GM21447 (cell line): ENCODE measurements at regions not wholly inside any gene's neighbourhood (a gene's known extent, or its start where the extent isn't known, plus 50 kb on each side); places are given as distances from the start of the nearest gene placed in this dataset.
"Not testable (repeated sequence)": the region's sequence is repeated elsewhere in the genome, so short reads cannot be mapped to it uniquely, and the experiment has no call there.

Experiments used
- ATAC-seq: cut with Tn5 transposase; IDR thresholded peaks from one replicate; pipeline ENCODE4 v1.9.1; 2021; ENCODE audit not compliant: unreplicated experiment

DNA sequence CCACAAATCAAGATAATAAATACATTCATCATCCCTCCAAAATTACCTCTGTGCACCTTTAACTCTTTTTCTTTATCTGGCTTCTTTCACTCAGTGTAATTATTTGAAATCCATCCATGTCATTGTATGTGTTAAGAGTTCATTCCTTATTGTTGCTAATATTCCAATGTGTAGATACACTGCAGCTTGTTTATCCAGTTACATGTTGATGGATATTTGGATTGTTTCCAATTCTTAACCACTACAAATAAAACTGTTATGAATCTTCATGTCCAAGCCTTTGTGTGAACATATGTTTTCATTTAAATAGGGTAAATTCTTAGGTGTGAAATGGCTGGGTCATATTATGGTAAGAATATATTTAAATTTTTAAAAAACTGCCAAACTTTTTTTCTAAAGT is 323.3 kb upstream of the NCAM1 start:
- no peak for ATAC-seq

GRCh38 chr11:112639469-112639868 is 321.8 kb upstream of the NCAM1 start:
- ATAC-seq = no peak

DNA sequence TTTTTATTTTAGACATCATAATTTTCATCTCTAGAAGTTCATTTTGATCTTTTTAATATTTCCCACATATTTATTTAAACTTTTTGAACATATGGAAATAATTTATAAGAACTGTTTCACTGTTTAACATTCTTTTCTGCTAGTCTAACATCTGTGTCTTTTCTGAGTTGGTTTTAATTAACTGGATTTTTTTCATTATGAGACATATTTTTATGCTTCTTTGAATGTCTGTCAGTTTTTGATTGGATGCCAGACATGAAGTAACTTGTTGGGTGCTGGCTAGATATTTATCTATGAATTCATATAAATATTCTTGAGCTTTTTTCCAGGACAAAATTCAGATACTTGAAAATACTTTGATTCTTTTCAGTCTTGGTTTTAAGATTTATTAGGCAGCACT is 317.8 kb upstream of the NCAM1 start:
- ATAC-seq = no peak

GRCh38 chr11:112644410-112645131 is 316.6 kb upstream of the NCAM1 start:
- peak; percentile 70 for ATAC-seq

- ATAC-seq = no peak
Observed at GRCh38 chr11:112649856-112650255, 311.4 kb upstream of the NCAM1 start.

- no peak for ATAC-seq
Observed at GRCh38 chr11:112650527-112650926, 310.7 kb upstream of the NCAM1 start.

DNA sequence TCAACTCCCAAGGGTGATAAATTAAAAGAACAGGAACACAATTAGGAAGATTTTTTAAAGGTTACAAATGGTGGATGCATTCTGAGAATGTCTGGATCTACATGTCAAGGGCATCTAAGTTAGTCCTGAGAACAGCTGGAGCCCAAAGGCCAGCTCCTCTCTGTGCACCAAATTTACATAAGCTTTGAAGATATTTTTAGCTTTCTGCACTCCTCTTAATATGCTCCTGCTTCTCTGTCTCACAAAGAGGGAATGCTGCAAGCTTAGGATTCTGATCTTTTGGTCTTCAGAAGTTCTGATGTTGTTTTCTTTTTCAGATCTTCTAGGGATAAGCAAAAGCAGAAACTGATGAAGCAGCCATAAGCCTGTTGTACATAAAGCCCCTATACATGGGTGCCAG is 309.8 kb upstream of the NCAM1 start:
- no peak for ATAC-seq

- ATAC-seq = no peak
Observed at GRCh38 chr11:112652786-112653390, 308.3 kb upstream of the NCAM1 start.

DNA sequence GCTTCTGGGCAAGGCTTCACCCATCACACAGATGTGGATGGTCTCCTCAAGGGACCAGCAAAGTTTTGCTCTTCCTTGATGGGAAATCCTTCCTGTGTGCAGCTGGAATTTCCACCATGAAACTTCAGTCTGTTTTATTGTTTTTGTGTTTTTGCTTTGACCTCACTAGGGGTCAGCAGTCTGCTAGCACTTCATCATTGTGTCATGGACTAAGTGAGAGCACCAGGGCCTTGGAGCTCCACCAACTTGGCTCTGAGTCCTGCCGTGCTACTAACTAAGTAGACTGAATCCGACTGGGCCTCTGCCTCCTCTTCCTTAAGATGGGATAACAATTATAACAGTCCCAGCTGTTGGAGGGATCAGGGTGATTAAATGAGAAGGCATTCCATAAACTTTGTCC is 305.8 kb upstream of the NCAM1 start:
- ATAC-seq = no peak

- no peak for ATAC-seq
Observed at GRCh38 chr11:112656772-112657428, 304.3 kb upstream of the NCAM1 start.

DNA sequence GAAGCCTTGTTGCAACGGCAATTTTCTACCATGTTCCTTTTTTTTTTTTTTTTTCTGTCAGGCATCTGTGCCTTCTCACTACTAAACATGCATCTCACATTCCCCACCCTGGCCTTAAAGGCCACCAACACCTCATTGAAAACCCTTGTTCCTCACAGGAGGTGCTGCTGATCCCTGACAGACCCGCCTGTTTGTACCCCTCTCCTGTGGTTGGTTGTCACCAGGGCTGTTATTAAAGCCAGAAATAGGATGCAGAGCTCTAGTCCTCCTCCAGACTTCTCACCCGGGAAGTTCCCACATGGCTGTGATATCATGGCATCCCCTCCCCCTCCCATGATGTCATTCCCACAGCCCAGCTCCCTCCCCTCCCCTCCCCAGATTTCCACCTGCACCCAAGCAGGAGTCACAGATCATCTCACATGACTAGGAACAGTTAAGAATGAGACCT is 302.8 kb upstream of the NCAM1 start:
- no peak for ATAC-seq

- no peak for ATAC-seq
Observed at GRCh38 chr11:112661146-112661545, 300.1 kb upstream of the NCAM1 start.

DNA sequence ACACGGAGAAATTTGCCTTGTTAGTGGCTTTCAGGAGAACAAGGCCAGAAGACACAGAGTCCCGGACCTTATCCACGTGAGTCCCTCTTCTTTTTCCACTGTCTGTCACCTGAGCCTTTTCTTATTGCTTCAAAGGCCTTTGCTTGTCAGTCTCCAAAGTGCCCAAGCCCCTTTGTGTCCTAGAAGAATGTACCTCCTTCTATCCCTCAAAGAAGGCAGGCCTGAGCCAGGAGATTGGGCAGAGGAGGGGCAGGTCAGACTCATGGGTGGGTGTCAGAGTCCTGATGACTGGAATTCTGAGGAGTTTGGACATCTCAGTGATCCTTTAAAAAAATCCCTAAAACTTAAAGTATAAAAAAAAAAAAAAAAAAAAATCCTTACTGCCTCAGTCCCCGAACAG is 299.6 kb upstream of the NCAM1 start:
- no peak for ATAC-seq

- no peak for ATAC-seq
Observed at GRCh38 chr11:112662554-112662953, 298.7 kb upstream of the NCAM1 start.

- no peak for ATAC-seq
Observed at GRCh38 chr11:112663947-112664634, 297.1 kb upstream of the NCAM1 start.

- no peak for ATAC-seq
Observed at GRCh38 chr11:112665291-112665690, 295.9 kb upstream of the NCAM1 start.

DNA sequence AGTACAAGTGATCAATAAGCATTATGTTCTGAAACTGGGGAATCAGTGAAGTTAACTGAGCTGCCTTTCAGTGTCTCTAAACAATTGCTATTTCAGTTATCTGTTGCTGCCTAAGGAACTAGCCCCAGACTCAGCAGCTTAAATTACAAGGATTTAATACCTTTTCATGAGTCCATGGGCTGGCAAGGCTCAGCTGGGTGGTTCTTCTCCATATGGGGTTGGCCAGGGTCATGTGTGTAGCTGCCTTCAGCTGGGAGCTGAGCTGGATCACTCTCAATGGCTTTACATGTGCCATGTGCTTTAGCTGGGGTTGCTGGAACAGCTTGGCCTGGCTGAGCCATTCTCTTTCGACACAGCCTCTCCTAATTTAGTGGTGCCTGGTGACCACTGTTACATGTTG is 295.0 kb upstream of the NCAM1 start:
- ATAC-seq = no peak

DNA sequence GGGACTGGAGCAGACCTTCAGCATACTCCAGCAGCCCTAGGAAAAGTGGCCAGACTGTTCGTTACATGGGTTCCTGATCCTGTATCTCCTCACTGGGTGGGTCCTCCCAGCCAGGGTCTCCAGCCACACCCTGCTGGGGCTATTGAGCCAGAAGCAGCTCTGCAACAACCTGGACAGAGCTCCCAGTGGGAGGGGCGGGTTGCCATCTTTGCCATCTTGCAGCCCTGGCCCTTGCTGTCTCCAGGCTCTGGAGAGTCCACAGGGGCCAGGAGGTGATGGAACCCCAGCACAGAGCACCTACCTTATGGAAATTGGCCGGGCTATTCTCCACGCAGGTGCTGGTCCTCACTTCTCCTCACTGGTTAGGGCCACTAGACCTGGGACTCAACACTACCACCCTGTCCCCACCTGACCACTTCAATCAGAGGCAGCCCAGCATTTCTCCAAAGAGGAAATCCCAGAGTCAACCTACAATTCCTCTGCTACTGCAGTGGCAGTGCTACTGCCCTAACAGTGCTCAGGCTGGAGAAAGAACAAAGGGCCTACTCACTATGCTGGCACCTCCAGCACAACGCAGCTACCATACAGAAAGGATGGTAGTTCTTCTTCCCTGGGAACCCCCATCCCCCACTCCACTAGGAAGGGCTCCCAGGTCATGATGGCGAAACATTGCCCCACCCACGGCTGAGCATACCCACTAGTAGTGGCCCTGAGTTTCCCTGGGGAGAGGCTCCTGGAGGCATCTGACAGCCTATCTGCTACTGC is 290.2 kb upstream of the NCAM1 start:
- ATAC-seq = no peak

DNA sequence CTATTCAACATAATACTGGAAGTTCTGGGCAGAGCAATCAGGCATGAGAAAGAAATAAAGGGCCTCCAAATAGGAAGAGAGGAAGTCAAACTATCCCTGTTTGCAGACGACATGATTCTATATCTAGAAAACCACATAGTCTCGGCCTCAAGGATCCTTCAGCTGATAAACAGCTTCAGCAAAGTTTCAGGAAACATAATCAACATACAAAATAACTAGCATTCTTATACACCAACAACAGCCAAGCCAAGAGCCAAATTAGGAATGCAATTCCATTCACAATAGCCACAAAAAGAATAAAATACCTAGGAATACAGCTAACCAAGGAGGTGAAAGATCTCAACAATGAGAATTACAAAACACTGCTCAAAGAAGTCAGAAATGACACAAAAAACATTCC is 287.8 kb upstream of the NCAM1 start:
- not testable (repeated sequence) for ATAC-seq

DNA sequence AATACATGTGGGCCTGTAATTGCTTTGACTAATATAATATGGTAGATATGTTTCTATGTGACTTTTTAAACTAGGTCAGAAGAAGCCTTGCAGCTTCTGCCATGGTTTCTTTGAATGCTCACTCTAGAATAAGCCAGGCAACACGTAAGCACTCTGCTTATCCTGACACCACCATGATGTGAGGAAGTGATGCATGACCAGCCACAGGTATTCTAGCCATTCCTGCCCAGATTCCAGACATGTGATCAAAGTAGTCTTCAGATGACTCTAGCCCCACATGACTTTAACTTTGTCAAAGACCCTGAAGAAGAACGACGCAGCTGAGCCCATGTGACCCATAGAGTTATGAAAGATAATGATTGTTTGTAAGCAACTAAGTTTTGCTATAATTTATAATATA is 276.1 kb upstream of the NCAM1 start:
- ATAC-seq = no peak

DNA sequence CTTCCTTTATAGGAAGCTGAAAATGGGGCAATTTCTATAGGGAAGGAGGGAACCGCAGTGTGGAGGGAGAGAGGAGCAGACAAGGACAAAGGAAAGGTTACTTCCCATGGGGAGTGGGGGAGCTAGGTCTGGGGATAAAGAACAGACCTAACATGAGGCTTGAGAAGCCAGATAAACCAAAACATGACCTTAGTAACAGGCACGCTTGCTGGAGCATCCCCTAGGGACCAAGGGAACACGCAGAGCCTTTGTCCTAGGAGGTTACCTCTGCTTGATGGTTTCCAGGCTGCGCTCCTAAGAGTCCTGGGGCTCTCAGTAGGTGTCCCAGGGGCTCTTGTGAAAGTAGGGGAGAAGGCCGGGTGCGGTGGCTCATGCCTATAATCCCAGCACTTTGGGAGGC is 271.4 kb upstream of the NCAM1 start:
- ATAC-seq = no peak
